PC-3 (cell line): ENCODE measurements at regions not wholly inside any gene's neighbourhood (a gene's known extent, or its start where the extent isn't known, plus 50 kb on each side); places are given as distances from the start of the nearest gene placed in this dataset.

ENCODE experiments used
- ATAC-seq: fragments of 200-7000 bp; cut with Tn5 transposase; 2 replicates; pipeline ENCODE4 v1.9.1; 2020; ENCODE audit warnings: mild to moderate bottlenecking, moderate library complexity
- BruUV-seq: library from RNA; stranded (reverse); fragments of 400-500 nt; replicated peaks from 2 replicates; lab custom pipeline; 2021; lab: Mats Ljungman, UMichigan
- CTCF ChIA-PET: fragments of 300-600 bp; sonication (Branson Sonifier 250); formaldehyde crosslinking; loops from one replicate; lab custom pipeline; 2022; ENCODE audit warnings: antibody characterized with exemption; lab: Charles Lee
- POLR2A ChIA-PET: fragments of 300-600 bp; sonication (Branson Sonifier 250); formaldehyde crosslinking; loops from one replicate; lab custom pipeline; 2022; ENCODE audit warnings: antibody characterized with exemption; ENCODE audit not compliant: unreplicated experiment; lab: Charles Lee
- DNase-seq: peaks from one replicate; pipeline ENCODE4 v3.0.0-alpha.2; 2015
- H2AFZ ChIP-seq: fragments of 300-600 bp; sonication (generic); 2 replicates; pipeline ENCODE4 v1.6.0; 2016; ENCODE audit warnings: antibody characterized with exemption, low read length
- H3F3A ChIP-seq: fragments of 300-600 bp; sonication (generic); one replicate; pipeline ENCODE4 v1.6.0; 2017; ENCODE audit warnings: antibody characterized with exemption, low read length, control low read depth, mild to moderate bottlenecking; ENCODE audit not compliant: unreplicated experiment
- H3K27ac ChIP-seq: fragments of 300-600 bp; sonication (generic); 2 replicates; pipeline ENCODE4 v1.5.1; 2016; ENCODE audit warnings: mild to moderate bottlenecking, low read length
- H3K27me3 ChIP-seq: fragments of 300-600 bp; sonication (generic); 2 replicates; pipeline ENCODE4 v1.6.1; 2016; ENCODE audit warnings: low read length, mixed read lengths
- H3K36me3 ChIP-seq: fragments of 300-600 bp; sonication (generic); 2 replicates; pipeline ENCODE4 v1.6.1; 2016; ENCODE audit warnings: low read depth, mixed run types, low read length, mixed read lengths
- H3K4me1 ChIP-seq: fragments of 300-600 bp; sonication (generic); 2 replicates; pipeline ENCODE4 v1.5.1; 2016; ENCODE audit warnings: low read length; ENCODE audit not compliant: insufficient read depth
- H3K4me2 ChIP-seq: fragments of 300-600 bp; sonication (generic); 2 replicates; pipeline ENCODE4 v1.6.0; 2016; ENCODE audit warnings: low read length
- H3K4me3 ChIP-seq: fragments of 300-600 bp; sonication (generic); 2 replicates; pipeline ENCODE4 v1.5.1; 2016; ENCODE audit warnings: mild to moderate bottlenecking, low read length, mixed read lengths
- H3K79me2 ChIP-seq: fragments of 300-600 bp; sonication (generic); 2 replicates; pipeline ENCODE4 v1.6.1; 2017; ENCODE audit warnings: low read length, mixed read lengths
- H3K9ac ChIP-seq: fragments of 300-600 bp; sonication (generic); 2 replicates; pipeline ENCODE4 v1.6.0; 2016; ENCODE audit warnings: mild to moderate bottlenecking, low read length
- H3K9me2 ChIP-seq: fragments of 300-600 bp; sonication (generic); replicated peaks from 2 replicates; pipeline ENCODE4 v1.6.1; 2016; ENCODE audit warnings: mixed run types, low read length, mixed read lengths
- H3K9me3 ChIP-seq: fragments of 300-600 bp; sonication (generic); 2 replicates; pipeline ENCODE4 v1.6.1; 2016; ENCODE audit warnings: low read length, mixed read lengths
- H4K20me1 ChIP-seq: fragments of 300-600 bp; sonication (generic); 2 replicates; pipeline ENCODE4 v1.6.1; 2016; ENCODE audit warnings: low read length, mixed read lengths
- EZH2 ChIP-seq: fragments of 300-600 bp; sonication (generic); IDR thresholded peaks from one replicate; pipeline ENCODE4 v1.6.1; 2017; ENCODE audit warnings: antibody characterized with exemption, mild to moderate bottlenecking, low read length; ENCODE audit not compliant: unreplicated experiment
- EZH2phosphoT487 ChIP-seq: fragments of 300-600 bp; sonication (generic); IDR thresholded peaks from 2 replicates; pipeline ENCODE4 v1.6.1; 2018; ENCODE audit warnings: mild to moderate bottlenecking, antibody characterized with exemption, low read length, borderline replicate concordance
- intact Hi-C: fragments of 100-400 bp; cut with micrococcal nuclease; formaldehyde crosslinking; loops from 2 replicates; pipeline ENCODE4 v1.9.0; 2023
- TF ChIP-seq, protein P1 (sequence below): fragments of 300-600 bp; sonication (generic); conservative IDR thresholded peaks from 2 replicates; pipeline ENCODE4 v1.5.1; 2017; ENCODE audit warnings: antibody characterized with exemption, low read depth, mild to moderate bottlenecking, low read length

DNA sequence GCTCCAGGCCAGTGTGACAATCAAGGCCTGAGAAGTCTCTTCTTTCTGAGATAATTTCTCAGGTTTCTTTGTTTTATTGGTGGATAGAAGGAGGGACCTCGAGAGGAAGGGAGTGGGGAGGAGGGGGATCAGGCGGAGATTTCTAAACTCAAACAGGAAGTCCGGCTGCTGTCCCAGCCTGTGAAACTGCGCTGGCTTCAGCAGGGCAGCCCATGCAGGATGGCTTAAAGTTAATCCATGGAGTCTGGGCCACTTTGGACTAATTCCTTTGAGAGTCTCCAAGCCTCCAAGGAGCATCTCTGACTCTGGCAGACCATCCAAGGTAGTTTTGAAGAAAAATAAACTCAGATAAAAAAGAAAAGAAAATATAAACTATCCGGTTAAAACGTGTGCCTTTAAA lies 378.5 kb downstream of the MLLT3 start:
- DNase-seq (no peak), ATAC-seq (no peak)
- H3K4me3 ChIP-seq: no peak overlapping the region
- TF ChIP-seq EZH2: no peak
- TF ChIP-seq, protein P1, sequence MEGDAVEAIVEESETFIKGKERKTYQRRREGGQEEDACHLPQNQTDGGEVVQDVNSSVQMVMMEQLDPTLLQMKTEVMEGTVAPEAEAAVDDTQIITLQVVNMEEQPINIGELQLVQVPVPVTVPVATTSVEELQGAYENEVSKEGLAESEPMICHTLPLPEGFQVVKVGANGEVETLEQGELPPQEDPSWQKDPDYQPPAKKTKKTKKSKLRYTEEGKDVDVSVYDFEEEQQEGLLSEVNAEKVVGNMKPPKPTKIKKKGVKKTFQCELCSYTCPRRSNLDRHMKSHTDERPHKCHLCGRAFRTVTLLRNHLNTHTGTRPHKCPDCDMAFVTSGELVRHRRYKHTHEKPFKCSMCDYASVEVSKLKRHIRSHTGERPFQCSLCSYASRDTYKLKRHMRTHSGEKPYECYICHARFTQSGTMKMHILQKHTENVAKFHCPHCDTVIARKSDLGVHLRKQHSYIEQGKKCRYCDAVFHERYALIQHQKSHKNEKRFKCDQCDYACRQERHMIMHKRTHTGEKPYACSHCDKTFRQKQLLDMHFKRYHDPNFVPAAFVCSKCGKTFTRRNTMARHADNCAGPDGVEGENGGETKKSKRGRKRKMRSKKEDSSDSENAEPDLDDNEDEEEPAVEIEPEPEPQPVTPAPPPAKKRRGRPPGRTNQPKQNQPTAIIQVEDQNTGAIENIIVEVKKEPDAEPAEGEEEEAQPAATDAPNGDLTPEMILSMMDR: no peak
- TF ChIP-seq EZH2phosphoT487: no peak
- no peak overlapping the region for H2AFZ ChIP-seq
- H3K27ac ChIP-seq: no peak overlapping the region
- H4K20me1 ChIP-seq: no peaks in the 10 kb centered on the region
- no peak overlapping the region for H3K9ac ChIP-seq
- no peak overlapping the region for H3K4me2 ChIP-seq
- no peaks in the 10 kb centered on the region for H3K9me3 ChIP-seq
- H3F3A ChIP-seq: no peaks in the 10 kb centered on the region
- POLR2A ChIA-PET: no interaction called here
- H3K9me2 ChIP-seq: no peaks in the 10 kb centered on the region
- H3K4me1 ChIP-seq: no peaks in the 10 kb centered on the region
- intact Hi-C loops: no loop called here
- H3K36me3 ChIP-seq: no peaks in the 10 kb centered on the region
- no peaks in the 10 kb centered on the region for H3K79me2 ChIP-seq
- CTCF ChIA-PET: no interaction called here
- H3K27me3 ChIP-seq: peaks cover 26% of the 10 kb centered on the region
- BruUV-seq: no TSS peak

DNA sequence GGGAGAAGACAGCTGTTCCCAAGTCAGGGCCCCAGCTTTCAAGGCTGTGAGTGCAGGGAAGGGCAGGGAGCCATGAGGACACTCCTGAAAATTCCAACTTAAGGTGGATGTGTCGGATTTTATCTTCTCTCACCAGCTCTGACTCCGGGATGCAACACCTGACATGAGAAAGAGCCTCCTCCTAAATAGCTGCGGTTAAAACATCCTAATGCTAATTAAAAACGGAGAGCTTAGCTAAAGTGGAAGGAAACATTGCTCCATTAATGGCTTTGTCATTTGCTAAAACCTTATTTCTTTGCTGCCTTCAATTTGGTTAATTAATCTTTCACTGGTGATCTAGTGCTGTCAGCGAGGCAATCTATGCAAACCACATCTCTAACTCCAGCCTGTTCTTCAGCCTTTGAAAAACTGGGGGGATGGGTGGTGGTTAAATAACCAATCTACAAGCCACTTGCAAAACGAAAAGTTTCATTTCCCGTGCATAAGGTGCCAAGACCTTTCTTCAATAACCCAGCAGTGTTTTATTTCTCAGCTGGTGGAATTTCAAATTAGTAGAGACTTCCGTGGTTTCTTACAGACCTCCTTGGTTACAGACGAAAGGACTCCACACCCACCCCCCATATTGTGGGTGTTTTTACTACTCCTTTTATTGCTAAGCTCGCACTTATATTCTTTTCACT lies 379.6 kb downstream of the MLLT3 start:
- intact Hi-C loops: no loop called here
- TF ChIP-seq EZH2phosphoT487 (no peak), EZH2 (no peak)
- TF ChIP-seq, protein P1: no peak
- no peaks in the 10 kb centered on the region for H3F3A ChIP-seq
- H3K9ac ChIP-seq: no peak overlapping the region
- BruUV-seq: no TSS peak
- DNase-seq (no peak), ATAC-seq (no peak)
- POLR2A ChIA-PET: no interaction called here
- CTCF ChIA-PET: no interaction called here
- no peaks in the 10 kb centered on the region for H3K4me1 ChIP-seq
- peaks cover 22% of the 10 kb centered on the region for H3K27me3 ChIP-seq
- H3K27ac ChIP-seq: no peak overlapping the region
- H3K36me3 ChIP-seq: no peaks in the 10 kb centered on the region
- H3K9me3 ChIP-seq: no peaks in the 10 kb centered on the region
- H3K4me3 ChIP-seq: no peak overlapping the region
- H3K9me2 ChIP-seq: no peaks in the 10 kb centered on the region
- H2AFZ ChIP-seq: no peak overlapping the region
- no peaks in the 10 kb centered on the region for H4K20me1 ChIP-seq
- H3K79me2 ChIP-seq: no peaks in the 10 kb centered on the region
- H3K4me2 ChIP-seq: no peak overlapping the region

DNA sequence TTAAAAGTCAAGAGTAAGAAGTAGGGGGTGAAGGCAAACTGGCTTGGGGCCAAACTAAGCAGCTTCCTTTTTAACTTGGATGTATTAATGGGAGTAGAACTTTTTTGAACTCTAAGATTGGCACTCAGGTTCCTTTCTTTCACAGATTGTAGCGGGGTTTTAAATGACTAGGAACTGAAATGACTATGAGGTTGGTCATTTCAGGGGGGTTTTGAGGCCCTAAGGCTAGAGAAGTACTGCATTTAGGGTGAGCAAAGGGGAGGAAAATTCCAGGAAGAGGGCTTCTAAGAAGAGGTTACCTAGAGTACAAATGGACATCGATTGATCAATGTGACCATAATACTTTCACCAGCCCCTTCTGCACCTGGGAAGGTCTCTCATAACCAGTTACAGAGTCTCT lies 381.8 kb downstream of the MLLT3 start:
- no peaks in the 10 kb centered on the region for H3K9me2 ChIP-seq
- ATAC-seq (no peak), DNase-seq (no peak)
- no peak overlapping the region for H3K4me2 ChIP-seq
- no peaks in the 10 kb centered on the region for H3K79me2 ChIP-seq
- intact Hi-C loops: no loop called here
- ChIA-PET CTCF (no interaction called here), POLR2A (no interaction called here)
- H4K20me1 ChIP-seq: no peaks in the 10 kb centered on the region
- H3K4me3 ChIP-seq: no peak overlapping the region
- no peak overlapping the region for H3K9ac ChIP-seq
- H3F3A ChIP-seq: no peaks in the 10 kb centered on the region
- peaks cover 22% of the 10 kb centered on the region for H3K27me3 ChIP-seq
- TF ChIP-seq, protein P1: no peak
- TF ChIP-seq EZH2 (no peak), EZH2phosphoT487 (no peak)
- no peak overlapping the region for H2AFZ ChIP-seq
- no peaks in the 10 kb centered on the region for H3K36me3 ChIP-seq
- BruUV-seq: no TSS peak
- no peak overlapping the region for H3K27ac ChIP-seq
- H3K9me3 ChIP-seq: no peaks in the 10 kb centered on the region
- no peaks in the 10 kb centered on the region for H3K4me1 ChIP-seq
